ENCODE measurements at regions not wholly inside any gene's neighbourhood (a gene's known extent, or its start where the extent isn't known, plus 50 kb on each side); places are given as distances from the start of the nearest gene placed in this dataset.

DNA sequence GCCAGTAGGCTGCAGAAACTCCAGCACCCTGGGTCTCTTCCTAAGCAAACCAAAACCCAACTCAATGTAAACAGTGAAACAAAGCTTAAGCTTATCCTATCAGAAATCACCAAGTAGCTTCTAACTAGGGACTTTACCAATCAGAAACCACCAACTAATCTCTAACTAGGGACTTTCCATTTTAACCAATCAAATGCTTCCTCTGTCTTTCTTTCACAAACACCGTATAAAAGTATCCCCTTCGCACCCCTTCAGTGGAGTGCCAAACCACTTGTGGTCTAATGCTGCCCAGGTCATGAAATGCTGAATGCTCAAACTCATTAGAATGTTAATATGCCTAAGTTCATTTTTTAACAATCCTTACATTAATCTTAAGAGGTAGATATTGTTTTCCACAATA lies 250.5 kb upstream of the DUSP10 start:
- TF ChIP-seq EZH2phosphoT487 (IDR thresholded peaks at IDR 0.05; ENCODE audit: low read depth) = no peak
- TF ChIP-seq, protein P1, sequence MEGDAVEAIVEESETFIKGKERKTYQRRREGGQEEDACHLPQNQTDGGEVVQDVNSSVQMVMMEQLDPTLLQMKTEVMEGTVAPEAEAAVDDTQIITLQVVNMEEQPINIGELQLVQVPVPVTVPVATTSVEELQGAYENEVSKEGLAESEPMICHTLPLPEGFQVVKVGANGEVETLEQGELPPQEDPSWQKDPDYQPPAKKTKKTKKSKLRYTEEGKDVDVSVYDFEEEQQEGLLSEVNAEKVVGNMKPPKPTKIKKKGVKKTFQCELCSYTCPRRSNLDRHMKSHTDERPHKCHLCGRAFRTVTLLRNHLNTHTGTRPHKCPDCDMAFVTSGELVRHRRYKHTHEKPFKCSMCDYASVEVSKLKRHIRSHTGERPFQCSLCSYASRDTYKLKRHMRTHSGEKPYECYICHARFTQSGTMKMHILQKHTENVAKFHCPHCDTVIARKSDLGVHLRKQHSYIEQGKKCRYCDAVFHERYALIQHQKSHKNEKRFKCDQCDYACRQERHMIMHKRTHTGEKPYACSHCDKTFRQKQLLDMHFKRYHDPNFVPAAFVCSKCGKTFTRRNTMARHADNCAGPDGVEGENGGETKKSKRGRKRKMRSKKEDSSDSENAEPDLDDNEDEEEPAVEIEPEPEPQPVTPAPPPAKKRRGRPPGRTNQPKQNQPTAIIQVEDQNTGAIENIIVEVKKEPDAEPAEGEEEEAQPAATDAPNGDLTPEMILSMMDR (IDR thresholded peaks at IDR 0.05; ENCODE audit: low read depth, low read length) = no peak
